H1 (cell line): ENCODE measurements at regions not wholly inside any gene's neighbourhood (a gene's known extent, or its start where the extent isn't known, plus 50 kb on each side); places are given as distances from the start of the nearest gene placed in this dataset.

Experiments used
- CTCF ChIA-PET: fragments of 300-600 bp; sonication (Branson Sonifier 250); formaldehyde crosslinking; loops from one replicate; lab custom pipeline; 2021; ENCODE audit not compliant: partially characterized antibody; lab: Charles Lee
- POLR2A ChIA-PET: fragments of 300-600 bp; sonication (Branson Sonifier 250); formaldehyde crosslinking; loops from one replicate; lab custom pipeline; 2021; ENCODE audit warnings: inconsistent platforms; ENCODE audit not compliant: partially characterized antibody; lab: Charles Lee
- DNase-seq, 2 experiments: peaks; one replicate each; pipeline versions ENCODE4 v3.0.0 to v3.0.0-alpha.2; 2010 to 2022; ENCODE audit warnings: low spot score in 2 of 2, low read depth in 1 of 2, mixed read lengths in 1 of 2
- FAIRE-seq: peaks from 2 replicates; lab custom pipeline; 2011; peaks lifted over from hg19 to GRCh38; lab: Jason Lieb, UNC
- H2AFZ ChIP-seq: 2 replicates; pipeline ENCODE4 v1.8.1; 2012; ENCODE audit warnings: low read length, inconsistent platforms
- H2AK5ac ChIP-seq: 2 replicates; pipeline ENCODE4 v1.6.1; 2013; ENCODE audit warnings: low read depth, low read length
- H2BK120ac ChIP-seq: replicated peaks from 2 replicates; pipeline ENCODE3; 2013; ENCODE audit warnings: low read depth, low read length, inconsistent platforms
- H2BK12ac ChIP-seq: 2 replicates; pipeline ENCODE4 v1.6.1; 2013; ENCODE audit warnings: low read depth, low read length
- H2BK15ac ChIP-seq: 2 replicates; pipeline ENCODE4 v1.6.1; 2013; ENCODE audit warnings: low read length
- H2BK20ac ChIP-seq: 2 replicates; pipeline ENCODE4 v1.6.1; 2013; ENCODE audit warnings: low read length
- H2BK5ac ChIP-seq: 2 replicates; pipeline ENCODE4 v1.6.1; 2013; ENCODE audit warnings: low read depth, low read length
- H3K14ac ChIP-seq: 2 replicates; pipeline ENCODE4 v1.6.1; 2013; ENCODE audit warnings: inconsistent platforms; ENCODE audit not compliant: insufficient read length
- H3K18ac ChIP-seq: 2 replicates; pipeline ENCODE4 v1.6.1; 2013; ENCODE audit warnings: low read length; ENCODE audit errors: extremely low read depth
- H3K23ac ChIP-seq: 2 replicates; pipeline ENCODE4 v1.6.1; 2013; ENCODE audit warnings: inconsistent platforms; ENCODE audit not compliant: insufficient read length
- H3K23me2 ChIP-seq: 2 replicates; pipeline ENCODE4 v1.6.1; 2013; ENCODE audit warnings: low read depth, low read length
- H3K27ac ChIP-seq: 2 replicates; pipeline ENCODE4 v1.6.1; 2011; ENCODE audit warnings: low read depth, low read length, inconsistent platforms
- H3K27me3 ChIP-seq, 4 experiments: replicated peaks in 1 of 4; 1 replicate in 1 of 4; 2 replicates in 3 of 4; pipeline versions ENCODE4 v1.6.1 to v1.8.1; 2011 to 2013; ENCODE audit warnings: low read length in 3 of 4, mild to moderate bottlenecking in 3 of 4, inconsistent platforms in 2 of 4, mixed read lengths in 2 of 4, moderate library complexity in 1 of 4; ENCODE audit not compliant: control insufficient read depth in 3 of 4, insufficient read depth in 3 of 4; ENCODE audit errors: extremely low read depth in 1 of 4
- H3K36me3 ChIP-seq, 4 experiments: 2 replicates each; pipeline versions ENCODE4 v1.6.1 to v1.8.1; 2011 to 2013; ENCODE audit warnings: mild to moderate bottlenecking in 4 of 4, low read length in 3 of 4, moderate library complexity in 2 of 4, control low read depth in 1 of 4, inconsistent platforms in 1 of 4; ENCODE audit not compliant: insufficient read depth in 4 of 4, control insufficient read depth in 2 of 4
- H3K4ac ChIP-seq: replicated peaks from 2 replicates; pipeline ENCODE3; 2013; ENCODE audit warnings: low read length, low read depth, mixed read lengths, inconsistent platforms; ENCODE audit not compliant: insufficient read length
- H3K4me1 ChIP-seq, 4 experiments: replicated peaks in 1 of 4; 1 replicate in 1 of 4; 2 replicates in 3 of 4; pipeline versions ENCODE4 v1.6.1 to v1.8.1; 2011 to 2013; ENCODE audit warnings: low read length in 3 of 4, inconsistent platforms in 2 of 4, mixed read lengths in 1 of 4; ENCODE audit not compliant: insufficient read depth in 4 of 4, control insufficient read depth in 3 of 4
- H3K4me2 ChIP-seq, 2 experiments: 2 replicates each; pipeline versions ENCODE4 v1.6.1 to v1.8.1; 2011 to 2013; ENCODE audit warnings: low read depth in 2 of 2, low read length in 2 of 2, control low read depth in 1 of 2, inconsistent platforms in 1 of 2, mild to moderate bottlenecking in 1 of 2; ENCODE audit not compliant: insufficient read depth in 1 of 2
- H3K4me3 ChIP-seq, 4 experiments: fragments of 200-600, 300-600 bp in 1 of 4; sonication (generic), shearing (Covaris generic), sonication (Bioruptor Twin) in 1 of 4; 2 replicates each; pipeline versions ENCODE4 v1.5.1 to v1.8.1; 2011 to 2016; ENCODE audit warnings: low read length in 4 of 4, low read depth in 3 of 4, control low read depth in 2 of 4, inconsistent platforms in 2 of 4, mild to moderate bottlenecking in 2 of 4, mixed read lengths in 1 of 4, moderate library complexity in 1 of 4; ENCODE audit not compliant: insufficient read depth in 2 of 4; ENCODE audit errors: extremely low read depth in 1 of 4
- H3K56ac ChIP-seq: replicated peaks from 2 replicates; pipeline ENCODE3; 2013; ENCODE audit warnings: low read depth, mild to moderate bottlenecking, mixed read lengths, low read length, inconsistent platforms; ENCODE audit not compliant: insufficient read length
- H3K79me1 ChIP-seq: 2 replicates; pipeline ENCODE4 v1.6.1; 2013; ENCODE audit warnings: low read depth, low read length, control low read depth
- H3K79me2 ChIP-seq, 2 experiments: 2 replicates each; pipeline versions ENCODE4 v1.6.1 to v1.8.1; 2012 to 2013; ENCODE audit warnings: low read length in 2 of 2, mild to moderate bottlenecking in 2 of 2, inconsistent platforms in 1 of 2; ENCODE audit not compliant: insufficient read depth in 2 of 2, control insufficient read depth in 1 of 2
- H3K9ac ChIP-seq, 4 experiments: replicated peaks in 1 of 4; 1 replicate in 1 of 4; 2 replicates in 3 of 4; pipeline versions ENCODE4 v1.6.1 to v1.8.1; 2011 to 2013; ENCODE audit warnings: low read depth in 3 of 4, low read length in 3 of 4, control low read depth in 2 of 4, mild to moderate bottlenecking in 2 of 4, moderate library complexity in 2 of 4, inconsistent platforms in 1 of 4; ENCODE audit errors: extremely low read depth in 1 of 4
- H3K9me3 ChIP-seq, 2 experiments: 2 replicates each; pipeline versions ENCODE4 v1.6.1 to v1.8.1; 2012 to 2013; ENCODE audit warnings: mild to moderate bottlenecking in 2 of 2, moderate library complexity in 2 of 2, control low read depth in 1 of 2, inconsistent platforms in 1 of 2, low read depth in 1 of 2, low read length in 1 of 2, mixed read lengths in 1 of 2; ENCODE audit not compliant: insufficient read depth in 2 of 2
- H4K20me1 ChIP-seq, 2 experiments: replicated peaks in 1 of 2; 2 replicates each; pipeline versions ENCODE3 to v1.8.1; 2011 to 2013; ENCODE audit warnings: inconsistent platforms in 2 of 2, low read length in 2 of 2, mild to moderate bottlenecking in 1 of 2; ENCODE audit not compliant: insufficient read depth in 2 of 2, control insufficient read depth in 1 of 2
- H4K5ac ChIP-seq: 2 replicates; pipeline ENCODE4 v1.6.1; 2013; ENCODE audit warnings: low read length, low read depth, mixed read lengths, inconsistent platforms; ENCODE audit not compliant: insufficient read length
- H4K8ac ChIP-seq: 2 replicates; pipeline ENCODE4 v1.8.0; 2013; ENCODE audit warnings: mild to moderate bottlenecking, moderate library complexity, low read length, inconsistent platforms; ENCODE audit not compliant: insufficient read depth; ENCODE audit errors: extremely low read depth
- H4K91ac ChIP-seq: replicated peaks from 2 replicates; pipeline ENCODE3; 2013; ENCODE audit warnings: low read length, mixed read lengths, inconsistent platforms; ENCODE audit not compliant: insufficient read length
- CREB1 ChIP-seq: IDR thresholded peaks from 2 replicates; pipeline ENCODE4 v1.6.1; 2012; ENCODE audit warnings: inconsistent platforms
- EP300 ChIP-seq, 2 experiments: IDR thresholded peaks; 1 replicate in 1 of 2; 2 replicates in 1 of 2; pipeline ENCODE4 v1.6.1; 2011 to 2012; ENCODE audit warnings: low read depth in 2 of 2, low read length in 2 of 2, mild to moderate bottlenecking in 2 of 2, borderline replicate concordance in 1 of 2, inconsistent platforms in 1 of 2, moderate library complexity in 1 of 2
- JUND ChIP-seq: IDR thresholded peaks from 2 replicates; pipeline ENCODE4 v1.6.1; 2011; ENCODE audit warnings: mild to moderate bottlenecking, improper control_type of control experiment, low read length
- SIN3A ChIP-seq, 2 experiments: IDR thresholded peaks in 1 of 2; conservative IDR thresholded peaks in 1 of 2; 2 replicates each; pipeline ENCODE4 v1.6.1; 2011 to 2012; ENCODE audit warnings: low read length in 2 of 2, improper control_type of control experiment in 1 of 2, low read depth in 1 of 2, mild to moderate bottlenecking in 1 of 2
- SP2 ChIP-seq: IDR thresholded peaks from 2 replicates; pipeline ENCODE4 v1.6.1; 2012; ENCODE audit warnings: mild to moderate bottlenecking, low read length, inconsistent platforms
- SUZ12 ChIP-seq: fragments of 200-600 bp; sonication (generic); IDR thresholded peaks from 2 replicates; pipeline ENCODE4 v1.6.1; 2012; ENCODE audit warnings: mild to moderate bottlenecking, inconsistent platforms, low read length, moderate library complexity, mixed read lengths
- TAF1 ChIP-seq: IDR thresholded peaks from 2 replicates; pipeline ENCODE4 v1.6.1; 2011; ENCODE audit warnings: mild to moderate bottlenecking, low read depth, low read length
- YY1 ChIP-seq: IDR thresholded peaks from 2 replicates; pipeline ENCODE4 v1.6.1; 2011; ENCODE audit warnings: low read depth, mild to moderate bottlenecking, low read length
- WGBS, 2 experiments: shearing (Covaris generic) in 1 of 2; methylation state at CpG; one replicate each; pipeline versions ENCODE4 v1.1.6 to v1.1.7; 2013 to 2015; ENCODE audit warnings: low lambda C conversion rate in 2 of 2, mixed read lengths in 2 of 2, inconsistent platforms in 1 of 2, low coverage in 1 of 2, missing lambda C conversion rate in 1 of 2; ENCODE audit not compliant: insufficient replicate concordance in 2 of 2, insufficient coverage in 1 of 2, insufficient read length in 1 of 2; ENCODE audit errors: extremely low coverage in 1 of 2, missing lambda C conversion rate in 1 of 2; 5-methylcytosine and 5-hydroxymethylcytosine counted together

DNA sequence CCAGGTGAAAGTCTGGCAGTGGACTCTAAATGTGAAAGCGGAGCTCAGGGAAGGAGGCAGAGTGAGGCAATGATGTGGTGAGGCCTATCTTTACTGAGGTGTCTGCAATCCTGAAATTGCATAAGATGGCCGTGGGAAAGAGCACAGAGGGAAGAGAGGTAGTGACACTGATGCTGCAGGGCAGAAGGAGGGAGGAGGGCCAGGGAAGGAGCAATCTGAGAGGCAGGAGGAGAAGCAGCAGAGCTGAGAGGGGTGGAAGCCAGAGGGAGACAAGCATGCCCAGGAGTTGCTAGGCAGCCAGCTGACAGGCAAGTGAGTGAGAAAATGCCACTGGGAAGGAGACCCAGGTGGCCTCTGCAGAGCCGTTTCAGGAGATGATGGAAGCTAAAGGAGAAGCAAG is 97.4 kb upstream of the CNR1 start:
- WGBS, 2 experiments, result 81% methylated on average over 3 of the region's 3 CpGs; no CpG with 5 or more reads in 1 of the 2 experiments
- no peak for FAIRE-seq
- TF ChIP-seq CREB1 (no peak), SUZ12 (no peak), YY1 (no peak), SP2 (no peak), TAF1 (no peak), EP300 (IDR thresholded peaks at IDR 0.05; ENCODE audit: borderline replicate concordance in 1 of 2, low read depth in 2 of 2, low read length in 2 of 2) (no peak), JUND (no peak), SIN3A (conservative IDR thresholded peaks at IDR 0.05 in 1 of 2, IDR thresholded peaks at IDR 0.05 in 1 of 2; ENCODE audit: low read depth in 1 of 2, low read length in 2 of 2) (no peak)

More for the DNA sequence above, 97.4 kb upstream of the CNR1 start:
- ChIA-PET POLR2A (no interaction called here), CTCF (interaction anchor here (1.0 kb wide), 1 partner anchor 334 kb away, joined by 3 read pairs; no protein-coding TSS in a partner anchor)
- Histone ChIP-seq H3K4ac (no peak overlapping the region), H4K91ac (no peak overlapping the region), H3K23me2 (no peaks in the 10 kb centered on the region), H3K23ac (no peak overlapping the region), H2BK15ac (no peak overlapping the region), H2AFZ (peak overlapping the region; percentile 49; the same call in 1 of the 2 replicates), H3K79me1 (no peaks in the 10 kb centered on the region), H3K4me2 (no peak overlapping the region), H2BK5ac (no peak overlapping the region), H4K5ac (no peak overlapping the region), H3K9ac (no peak overlapping the region), H4K20me1 (no peaks in the 10 kb centered on the region), H2AK5ac (no peak overlapping the region), H3K27ac (no peak overlapping the region), H2BK120ac (no peak overlapping the region), H3K9me3 (no peaks in the 10 kb centered on the region), H4K8ac (no peak overlapping the region), H3K14ac (no peak overlapping the region), H3K18ac (no peak overlapping the region), H3K4me1 (no peaks in the 10 kb centered on the region), H3K4me3 (no peak overlapping the region), H2BK20ac (no peak overlapping the region), H3K56ac (no peak overlapping the region), H3K27me3 (no peaks in the 10 kb centered on the region), H2BK12ac (no peak overlapping the region), H3K36me3 (no peaks in the 10 kb centered on the region), H3K79me2 (no peaks in the 10 kb centered on the region)
- no peak for DNase-seq
